MCF 10A (cell line): ENCODE measurements at regions not wholly inside any gene's neighbourhood (a gene's known extent, or its start where the extent isn't known, plus 50 kb on each side); places are given as distances from the start of the nearest gene placed in this dataset.
"Not testable (repeated sequence)": the region's sequence is repeated elsewhere in the genome, so short reads cannot be mapped to it uniquely, and the experiment has no call there.

Experiments
- BruUV-seq: library from RNA; stranded (reverse); fragments of 400-500 nt; replicated peaks from 2 replicates; lab custom pipeline; 2021; lab: Mats Ljungman, UMichigan
- CTCF ChIA-PET: fragments of 300-600 bp; sonication (Branson Sonifier 250); formaldehyde crosslinking; extraction: SDS; loops from one replicate; lab custom pipeline; 2021; ENCODE audit warnings: antibody characterized with exemption, inconsistent platforms; lab: Yijun Ruan, JAX
- POLR2A ChIA-PET: fragments of 300-600, 350-650 bp; sonication (Branson Sonifier 250); formaldehyde crosslinking; extraction: SDS; loops from one replicate; lab custom pipeline; 2020; ENCODE audit warnings: antibody characterized with exemption, inconsistent platforms; lab: Yijun Ruan, JAX
- DNase-seq: peaks from one replicate; pipeline ENCODE4 v3.0.0-alpha.2; 2018; ENCODE audit not compliant: unreplicated experiment
- H3K27ac Mint-ChIP-seq: one replicate; pipeline ENCODE4 v1.8.0; 2022; ENCODE audit warnings: mild to moderate bottlenecking, low read depth, mixed read lengths; ENCODE audit not compliant: unreplicated experiment
- H3K27me3 Mint-ChIP-seq: one replicate; pipeline ENCODE4 v1.8.0; 2022; ENCODE audit warnings: mixed read lengths; ENCODE audit not compliant: insufficient read depth, unreplicated experiment
- H3K36me3 Mint-ChIP-seq: one replicate; pipeline ENCODE4 v1.8.0; 2022; ENCODE audit warnings: mild to moderate bottlenecking, moderate library complexity, mixed read lengths; ENCODE audit not compliant: insufficient read depth, unreplicated experiment
- H3K4me1 Mint-ChIP-seq: one replicate; pipeline ENCODE4 v1.8.0; 2022; ENCODE audit warnings: mixed read lengths; ENCODE audit not compliant: insufficient read depth, unreplicated experiment
- H3K4me3 Mint-ChIP-seq: one replicate; pipeline ENCODE4 v1.8.0; 2022; ENCODE audit warnings: mild to moderate bottlenecking, moderate library complexity, mixed read lengths; ENCODE audit not compliant: unreplicated experiment
- H3K9me3 Mint-ChIP-seq: one replicate; pipeline ENCODE4 v1.8.0; 2022; ENCODE audit warnings: mixed read lengths; ENCODE audit not compliant: unreplicated experiment
- intact Hi-C: fragments of 100-400 bp; cut with micrococcal nuclease; formaldehyde crosslinking; loops from 2 replicates; pipeline ENCODE4 v1.14.1; 2022
- TF ChIP-seq, protein P1 (sequence below): fragments of 200-600 bp; IDR thresholded peaks from one replicate; pipeline ENCODE4 v1.8.0; 2022; ENCODE audit warnings: antibody characterized with exemption, mild to moderate bottlenecking; ENCODE audit not compliant: unreplicated experiment

DNA sequence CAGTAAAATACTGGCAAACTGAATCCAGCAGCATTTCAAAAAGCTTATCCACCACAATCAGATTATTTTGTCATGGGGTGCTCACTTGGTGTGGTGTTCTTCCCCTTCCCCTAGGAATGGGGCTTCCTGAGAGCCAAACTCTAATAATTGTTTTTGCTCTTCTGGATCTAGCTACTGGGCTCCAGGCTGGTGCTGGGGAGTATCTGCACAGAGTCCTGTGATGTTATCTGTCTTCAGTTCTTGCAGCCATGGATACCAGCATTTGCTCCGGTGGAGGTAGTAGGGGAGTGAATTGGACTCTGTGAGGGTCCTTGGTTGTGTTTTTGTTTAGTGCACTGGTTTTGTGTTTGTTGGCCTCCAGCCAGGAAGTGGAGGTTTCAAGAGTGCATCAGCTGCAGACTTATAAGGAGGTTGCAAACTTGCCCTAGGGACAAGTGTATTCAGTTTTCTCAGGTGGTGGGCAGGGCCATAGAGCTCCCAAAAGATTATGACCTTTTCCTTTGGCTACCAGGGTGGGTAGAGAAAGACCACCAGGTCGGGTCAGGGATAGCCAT, 308.5 kb upstream of the MAGI2 start:
- peaks cover 5% of the 10 kb centered on the region for H3K36me3 Mint-ChIP-seq
- no peak overlapping the region for H3K27ac Mint-ChIP-seq
- H3K9me3 Mint-ChIP-seq, result no peaks in the 10 kb centered on the region
- intact Hi-C loops, result no loop called here
- H3K4me1 Mint-ChIP-seq, result no peaks in the 10 kb centered on the region
- POLR2A ChIA-PET, result no interaction called here
- no peak overlapping the region for H3K4me3 Mint-ChIP-seq
- TF ChIP-seq, protein P1, sequence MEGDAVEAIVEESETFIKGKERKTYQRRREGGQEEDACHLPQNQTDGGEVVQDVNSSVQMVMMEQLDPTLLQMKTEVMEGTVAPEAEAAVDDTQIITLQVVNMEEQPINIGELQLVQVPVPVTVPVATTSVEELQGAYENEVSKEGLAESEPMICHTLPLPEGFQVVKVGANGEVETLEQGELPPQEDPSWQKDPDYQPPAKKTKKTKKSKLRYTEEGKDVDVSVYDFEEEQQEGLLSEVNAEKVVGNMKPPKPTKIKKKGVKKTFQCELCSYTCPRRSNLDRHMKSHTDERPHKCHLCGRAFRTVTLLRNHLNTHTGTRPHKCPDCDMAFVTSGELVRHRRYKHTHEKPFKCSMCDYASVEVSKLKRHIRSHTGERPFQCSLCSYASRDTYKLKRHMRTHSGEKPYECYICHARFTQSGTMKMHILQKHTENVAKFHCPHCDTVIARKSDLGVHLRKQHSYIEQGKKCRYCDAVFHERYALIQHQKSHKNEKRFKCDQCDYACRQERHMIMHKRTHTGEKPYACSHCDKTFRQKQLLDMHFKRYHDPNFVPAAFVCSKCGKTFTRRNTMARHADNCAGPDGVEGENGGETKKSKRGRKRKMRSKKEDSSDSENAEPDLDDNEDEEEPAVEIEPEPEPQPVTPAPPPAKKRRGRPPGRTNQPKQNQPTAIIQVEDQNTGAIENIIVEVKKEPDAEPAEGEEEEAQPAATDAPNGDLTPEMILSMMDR, result no peak
- no TSS peak for BruUV-seq
- CTCF ChIA-PET, result no interaction called here
- DNase-seq, result peak; percentile 5
- H3K27me3 Mint-ChIP-seq, result peaks cover 86% of the 10 kb centered on the region

DNA sequence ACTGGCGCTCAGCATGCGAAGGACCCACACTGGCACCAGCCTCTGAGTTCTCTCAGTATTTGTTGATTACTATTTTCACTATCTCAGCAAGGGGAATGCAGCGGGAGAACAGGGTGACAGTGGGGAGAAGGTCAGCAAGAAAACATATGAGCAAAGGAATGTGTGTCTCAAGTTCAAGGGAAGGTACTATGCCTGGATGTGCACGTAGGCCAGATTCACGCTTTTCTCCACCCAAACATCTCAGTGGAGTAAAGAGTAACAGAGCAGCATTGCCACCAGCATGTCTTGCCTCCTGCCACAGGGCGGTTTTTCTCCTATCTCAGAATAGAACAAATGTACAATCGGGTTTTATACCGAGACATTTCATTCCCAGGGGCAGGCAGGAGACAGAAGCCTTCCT, 297.5 kb upstream of the MAGI2 start:
- not testable (repeated sequence) for H3K9me3 Mint-ChIP-seq

DNA sequence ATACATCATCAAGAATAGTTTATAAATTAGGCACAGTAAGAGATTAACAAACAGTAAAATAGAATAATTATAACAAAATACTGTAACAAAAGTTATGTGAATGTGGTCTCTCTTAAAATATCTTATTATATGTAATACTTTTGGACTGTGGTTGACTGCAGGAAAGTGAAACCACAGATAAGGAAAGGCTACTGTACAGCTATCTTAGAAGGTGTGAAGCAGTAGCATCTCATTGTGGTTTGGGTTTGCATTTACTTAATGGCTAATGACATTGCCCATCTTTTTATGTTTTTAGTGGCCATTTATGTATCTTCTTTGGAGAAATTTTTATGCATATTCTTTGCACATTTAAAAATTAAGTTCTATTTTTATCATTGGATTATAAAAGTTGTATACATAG, 296.4 kb upstream of the MAGI2 start:
- H3K9me3 Mint-ChIP-seq, result no peaks in the 10 kb centered on the region
- no TSS peak for BruUV-seq
- ChIA-PET CTCF (no interaction called here), POLR2A (no interaction called here)
- H3K27me3 Mint-ChIP-seq, result peaks cover 89% of the 10 kb centered on the region
- no peaks in the 10 kb centered on the region for H3K4me1 Mint-ChIP-seq
- H3K36me3 Mint-ChIP-seq, result no peaks in the 10 kb centered on the region
- intact Hi-C loops, result no loop called here
- no peak for DNase-seq
- H3K4me3 Mint-ChIP-seq, result no peak overlapping the region
- TF ChIP-seq, protein P1, result no peak
- H3K27ac Mint-ChIP-seq, result no peak overlapping the region

More for the DNA sequence above, 297.5 kb upstream of the MAGI2 start:
- intact Hi-C loops, DNase-seq, CTCF ChIA-PET, H3K27ac Mint-ChIP-seq, POLR2A ChIA-PET, H3K36me3 Mint-ChIP-seq, BruUV-seq, H3K4me3 Mint-ChIP-seq, H3K4me1 Mint-ChIP-seq: not testable (repeated sequence)
- peaks cover 93% of the 10 kb centered on the region for H3K27me3 Mint-ChIP-seq

DNA sequence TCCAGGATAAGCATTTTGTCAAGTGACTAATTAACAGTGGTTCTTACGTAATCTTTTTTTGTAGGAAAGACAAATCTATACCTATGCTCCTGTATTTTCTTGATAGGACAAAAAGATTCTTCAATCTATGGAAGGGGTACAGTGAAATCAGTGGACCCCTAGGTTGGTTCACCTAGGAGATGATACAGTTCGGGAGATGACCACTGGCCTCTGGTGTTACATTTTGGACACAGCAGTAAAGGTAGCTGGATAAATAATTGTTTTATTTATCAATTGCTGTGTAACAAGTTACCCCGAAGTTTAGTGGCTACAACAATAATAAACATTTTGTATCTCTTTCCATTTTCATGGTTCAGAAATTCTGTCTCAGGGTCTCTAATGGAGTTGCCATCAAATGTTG, 288.2 kb upstream of the MAGI2 start:
- intact Hi-C loops, result loop anchor here (1.0 kb wide), 1 partner anchor 443 kb away; no protein-coding TSS in a partner anchor
- TF ChIP-seq, protein P1, result peak; percentile 5
- no peak for DNase-seq
- BruUV-seq, result no TSS peak
- ChIA-PET POLR2A (no interaction called here), CTCF (no interaction called here)
- Mint-ChIP-seq H3K4me1 (no peaks in the 10 kb centered on the region), H3K4me3 (no peak overlapping the region), H3K36me3 (no peaks in the 10 kb centered on the region), H3K27ac (no peak overlapping the region), H3K9me3 (no peaks in the 10 kb centered on the region), H3K27me3 (peaks cover 73% of the 10 kb centered on the region)

DNA sequence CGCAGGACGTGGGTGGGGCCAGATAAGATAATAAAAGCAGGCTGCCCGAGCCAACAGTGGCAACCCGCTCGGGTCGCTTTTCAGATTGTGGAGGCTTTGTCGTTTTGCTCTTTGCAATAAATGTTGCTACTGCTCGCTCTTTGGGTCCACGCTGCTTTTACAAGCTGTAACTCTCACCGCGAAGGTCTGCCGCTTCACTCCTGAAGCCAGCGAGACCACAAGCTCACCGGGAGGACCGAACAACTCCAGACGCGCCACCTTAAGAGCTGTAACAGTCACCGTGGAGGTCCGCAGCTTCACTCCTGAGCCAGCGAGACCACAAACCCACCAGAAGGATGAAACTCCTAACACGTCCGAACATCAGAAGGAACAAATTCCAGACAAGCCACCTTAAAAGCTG, 286.6 kb upstream of the MAGI2 start:
- TF ChIP-seq, protein P1, result no peak
- H3K4me3 Mint-ChIP-seq, result no peak overlapping the region
- no TSS peak for BruUV-seq
- ChIA-PET CTCF (no interaction called here), POLR2A (no interaction called here)
- no peak for DNase-seq
- intact Hi-C loops, result no loop called here
- no peaks in the 10 kb centered on the region for H3K4me1 Mint-ChIP-seq
- H3K36me3 Mint-ChIP-seq, result no peaks in the 10 kb centered on the region
- H3K27ac Mint-ChIP-seq, result no peak overlapping the region
- peaks cover 75% of the 10 kb centered on the region for H3K27me3 Mint-ChIP-seq
- H3K9me3 Mint-ChIP-seq, result no peaks in the 10 kb centered on the region

DNA sequence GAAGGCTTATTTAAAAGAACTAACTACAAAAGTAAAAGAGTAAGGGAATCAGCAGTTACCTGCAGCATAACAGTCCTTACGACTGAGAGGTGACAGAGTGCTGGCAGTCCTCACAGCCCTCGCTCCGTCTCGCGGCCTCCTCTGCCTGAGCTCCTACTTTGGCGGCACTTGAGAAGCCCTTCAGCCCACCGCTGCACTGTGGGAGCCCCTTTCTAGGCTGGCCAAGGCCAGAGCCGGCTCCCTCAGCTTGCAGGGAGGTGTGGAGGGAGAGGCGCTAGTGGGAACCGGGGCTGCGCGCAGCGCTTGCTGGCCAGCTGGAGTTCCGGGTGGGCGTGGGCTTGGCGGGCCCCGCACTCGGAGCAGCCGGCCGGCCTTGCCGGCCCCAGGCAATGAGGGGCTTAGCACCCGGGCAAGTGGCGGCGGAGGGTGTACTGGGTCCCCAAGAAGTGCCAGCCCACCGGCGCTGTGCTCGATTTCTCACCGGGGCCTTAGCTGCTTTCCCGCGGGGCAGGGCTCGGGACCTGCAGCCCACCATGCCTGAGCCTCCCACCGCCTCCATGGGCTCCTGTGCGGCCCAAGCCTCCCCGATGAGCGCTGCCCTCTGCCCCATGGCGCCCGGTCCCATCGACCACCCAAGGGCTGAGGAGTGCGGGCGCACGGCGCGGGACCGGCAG, 285.7 kb upstream of the MAGI2 start:
- H3K36me3 Mint-ChIP-seq, DNase-seq, intact Hi-C loops, H3K4me1 Mint-ChIP-seq, H3K9me3 Mint-ChIP-seq, H3K27ac Mint-ChIP-seq, H3K4me3 Mint-ChIP-seq, POLR2A ChIA-PET, CTCF ChIA-PET, BruUV-seq: not testable (repeated sequence)
- H3K27me3 Mint-ChIP-seq, result peaks cover 77% of the 10 kb centered on the region
